GM19397 (cell line): ENCODE measurements at regions not wholly inside any gene's neighbourhood (a gene's known extent, or its start where the extent isn't known, plus 50 kb on each side); places are given as distances from the start of the nearest gene placed in this dataset.
"Not testable (repeated sequence)": the region's sequence is repeated elsewhere in the genome, so short reads cannot be mapped to it uniquely, and the experiment has no call there.

Experiments
- ATAC-seq: cut with Tn5 transposase; IDR thresholded peaks from one replicate; pipeline ENCODE4 v1.9.1; 2021; ENCODE audit warnings: mild to moderate bottlenecking, moderate library complexity; ENCODE audit not compliant: unreplicated experiment

DNA sequence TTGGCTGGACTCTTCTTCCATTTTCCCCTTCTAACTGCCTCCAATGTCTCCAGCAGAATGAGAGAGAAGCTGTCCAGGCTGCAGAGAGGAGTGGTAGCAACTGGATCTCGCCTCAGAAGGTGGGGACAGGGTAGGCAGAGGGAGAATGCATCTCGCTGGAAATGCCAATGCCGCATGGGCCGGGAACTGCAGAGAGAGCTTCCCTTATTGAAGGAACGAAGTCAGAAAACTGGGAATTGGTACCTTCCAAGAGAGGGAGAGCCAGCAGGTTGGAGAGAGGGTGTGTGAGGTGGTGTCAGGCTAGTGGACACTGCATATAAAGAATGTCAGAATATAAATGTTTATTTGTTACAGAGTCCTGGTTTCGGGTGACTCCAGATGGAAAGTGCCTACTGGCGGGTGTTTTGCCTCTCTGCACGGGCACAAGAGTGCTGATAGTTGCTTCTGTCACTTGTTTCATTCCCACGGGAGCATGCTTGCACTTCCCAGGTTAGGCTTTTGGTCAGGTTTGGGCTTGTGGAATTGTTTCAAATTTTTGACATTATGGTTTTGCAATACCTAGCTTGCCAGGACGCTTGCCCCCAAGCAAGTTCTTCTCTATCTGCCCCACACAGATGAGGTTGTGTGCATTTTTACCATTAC is 156.8 kb upstream of the STS start:
- no peak for ATAC-seq

DNA sequence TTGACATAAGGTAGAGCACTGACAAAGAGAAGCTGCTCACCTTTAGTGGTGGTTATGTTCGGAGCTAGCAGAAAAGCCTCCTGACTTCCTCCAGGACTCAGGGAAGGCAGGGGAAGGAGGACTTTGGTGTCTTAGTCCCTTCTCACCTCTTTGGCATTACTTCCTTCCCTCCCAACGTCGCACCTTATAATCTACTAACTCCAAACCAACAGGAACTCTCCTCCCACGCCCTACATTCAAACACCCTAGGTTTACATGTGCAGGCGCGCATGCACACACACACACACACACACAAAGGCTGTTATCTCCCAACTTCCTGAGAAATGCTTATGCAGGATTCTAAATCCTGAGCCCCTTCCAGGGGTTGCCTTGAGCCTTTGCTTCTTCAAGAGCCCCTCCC is 157.7 kb upstream of the STS start:
- no peak for ATAC-seq

- not testable (repeated sequence) for ATAC-seq
These were observed 158.8 kb upstream of the STS start for GRCh38 chrX:6988694-6989093.

DNA sequence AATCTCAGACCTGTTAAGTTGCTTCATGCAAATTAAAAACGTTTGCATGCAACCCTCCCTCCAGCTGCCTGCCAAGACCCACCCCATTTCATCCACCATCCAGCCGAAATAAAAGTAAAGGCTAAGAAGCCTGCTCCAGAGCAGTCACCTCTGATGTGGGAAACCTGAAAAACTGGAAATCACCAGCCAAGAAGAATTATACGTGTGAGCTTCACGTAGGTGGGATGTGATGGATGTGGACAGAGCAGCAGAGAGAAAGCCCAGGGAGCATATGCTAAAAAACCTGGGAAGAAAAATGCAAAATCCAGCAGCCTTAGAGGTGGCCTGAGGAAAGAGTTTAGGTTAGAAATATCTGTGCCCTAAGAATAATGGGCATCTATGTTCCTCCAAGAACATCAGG is 160.6 kb upstream of the STS start:
- ATAC-seq: no peak

- no peak for ATAC-seq
These were observed 162.0 kb upstream of the STS start for GRCh38 chrX:6985537-6985936.

GRCh38 chrX:6983207-6983955 is 164.1 kb upstream of the STS start:
- ATAC-seq: no peak

DNA sequence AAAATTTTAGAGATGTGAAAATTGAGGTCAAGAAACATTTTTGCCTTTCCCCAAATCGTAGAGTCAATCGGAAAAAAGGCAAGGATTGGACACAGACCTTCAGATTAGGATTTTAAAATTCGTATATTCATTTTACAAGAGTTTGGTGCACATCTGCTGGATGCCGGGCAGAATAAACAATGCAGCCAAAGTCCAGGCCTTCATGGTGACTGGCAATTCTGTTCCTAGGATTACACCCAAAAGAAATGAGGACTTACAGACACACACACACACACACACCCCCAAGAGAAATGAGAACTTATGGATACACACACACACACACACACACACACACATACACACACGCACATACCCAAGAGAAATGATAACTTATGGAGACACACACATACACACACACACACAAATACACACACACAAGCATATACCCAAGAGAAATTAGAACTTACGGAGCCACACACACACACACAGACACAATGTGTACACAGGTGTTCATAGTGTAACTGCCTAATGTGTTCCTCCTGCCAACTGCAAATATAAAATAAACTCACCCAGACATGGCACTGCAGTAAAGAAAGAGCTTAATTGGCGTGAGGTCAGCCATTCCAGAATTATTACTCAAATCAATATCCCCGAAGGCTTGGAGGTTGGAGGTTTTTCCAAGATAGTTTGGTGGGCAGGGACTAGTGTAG is 165.7 kb upstream of the STS start:
- ATAC-seq: no peak

GRCh38 chrX:6980981-6981380 is 166.5 kb upstream of the STS start:
- no peak for ATAC-seq

DNA sequence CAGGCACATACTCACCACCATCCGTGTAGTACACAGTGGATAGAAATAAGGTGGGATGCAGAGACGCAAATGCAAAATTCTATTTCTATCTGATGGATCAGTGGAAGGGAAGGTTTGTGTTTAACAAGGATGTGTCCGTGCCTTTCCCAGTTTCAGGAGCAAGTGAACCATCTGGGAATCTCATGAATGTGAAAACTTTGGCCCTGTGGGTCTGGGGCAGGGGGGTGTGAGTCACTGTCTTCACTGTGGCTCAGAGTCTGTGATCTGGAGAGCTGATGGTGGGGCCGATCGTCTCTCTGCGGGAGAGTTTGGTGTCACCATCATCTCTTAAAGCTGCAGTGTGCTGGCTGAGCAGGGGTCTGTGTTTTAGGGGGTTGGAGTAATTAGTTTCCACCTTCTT is 179.3 kb upstream of the STS start:
- ATAC-seq: no peak

DNA sequence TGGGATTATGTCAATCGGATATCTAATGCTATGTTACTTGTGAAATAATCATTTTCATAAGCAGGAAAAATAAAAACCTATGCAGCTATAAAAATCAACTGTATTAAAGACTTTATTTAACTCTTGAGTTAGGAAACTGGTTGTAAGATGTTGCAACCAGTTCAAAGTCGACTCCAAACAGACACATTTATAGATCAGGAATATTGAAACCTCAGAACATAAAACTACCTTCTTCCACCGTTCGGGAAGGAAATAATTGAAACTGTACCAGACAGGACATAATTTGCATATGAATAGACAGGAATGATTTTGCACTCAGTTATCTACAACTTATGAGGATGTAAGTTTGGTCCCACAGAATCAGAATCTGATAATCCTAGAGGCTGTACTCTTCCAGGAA is 181.8 kb upstream of the STS start:
- ATAC-seq: no peak

DNA sequence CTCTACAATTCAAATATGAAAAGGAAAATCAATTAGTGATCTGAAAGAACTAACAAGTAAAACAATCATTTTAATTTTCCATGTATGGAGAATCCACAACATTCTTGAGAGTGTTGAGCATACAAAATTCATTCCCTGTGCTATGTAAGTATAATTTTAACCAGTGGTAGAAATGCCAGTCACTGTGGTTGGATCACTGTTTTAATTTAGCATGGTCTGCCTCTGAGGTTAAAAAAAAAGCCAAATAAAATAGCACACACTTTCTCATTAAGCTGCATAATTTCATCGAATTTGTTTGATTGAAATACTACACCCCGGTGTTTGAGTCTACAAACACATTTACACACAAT is 185.5 kb upstream of the STS start:
- ATAC-seq: no peak

- no peak for ATAC-seq
These were observed 186.1 kb upstream of the STS start for GRCh38 chrX:6961286-6962005.

- no peak for ATAC-seq
These were observed 188.5 kb upstream of the STS start for GRCh38 chrX:6959006-6959405.

DNA sequence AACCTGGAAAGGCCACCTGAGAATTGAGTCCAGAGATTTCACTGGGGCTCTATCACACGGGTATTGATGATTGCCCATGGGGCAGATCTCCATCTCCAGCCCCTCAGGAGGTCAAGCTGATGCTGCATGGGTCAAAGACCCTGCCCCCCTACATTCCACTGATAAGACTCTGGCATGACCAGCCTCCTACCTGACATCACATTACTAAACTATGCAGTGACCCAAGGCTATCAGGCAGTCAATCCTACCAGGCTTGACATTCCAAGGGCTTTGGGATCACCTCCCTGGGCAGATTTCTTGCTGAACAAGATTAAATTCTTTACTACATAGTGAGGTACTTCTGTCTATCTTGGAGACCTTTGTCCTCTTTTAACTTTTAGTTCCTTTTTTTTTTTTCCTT is 192.7 kb upstream of the STS start:
- ATAC-seq: no peak

GRCh38 chrX:6946168-6946567 is 201.3 kb upstream of the STS start:
- ATAC-seq: no peak

DNA sequence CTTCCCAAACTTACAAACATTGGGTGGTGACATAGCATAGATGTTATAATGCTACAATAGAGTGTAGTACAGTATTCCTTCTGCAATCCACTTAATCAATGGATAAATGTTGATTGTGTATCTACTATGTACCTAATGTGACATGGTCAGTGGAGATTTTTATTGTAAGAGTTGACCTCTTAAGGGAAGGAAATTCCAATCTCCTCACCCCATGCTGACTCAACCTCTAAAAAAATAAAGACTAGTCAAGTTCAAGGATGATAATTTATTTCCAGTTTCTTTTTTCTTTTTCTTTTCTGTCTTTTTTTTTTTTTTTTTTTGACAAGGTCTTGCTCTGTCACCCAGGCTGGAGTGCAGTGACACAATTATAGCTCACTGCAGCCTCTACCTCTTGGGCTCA is 206.5 kb upstream of the STS start:
- no peak for ATAC-seq

DNA sequence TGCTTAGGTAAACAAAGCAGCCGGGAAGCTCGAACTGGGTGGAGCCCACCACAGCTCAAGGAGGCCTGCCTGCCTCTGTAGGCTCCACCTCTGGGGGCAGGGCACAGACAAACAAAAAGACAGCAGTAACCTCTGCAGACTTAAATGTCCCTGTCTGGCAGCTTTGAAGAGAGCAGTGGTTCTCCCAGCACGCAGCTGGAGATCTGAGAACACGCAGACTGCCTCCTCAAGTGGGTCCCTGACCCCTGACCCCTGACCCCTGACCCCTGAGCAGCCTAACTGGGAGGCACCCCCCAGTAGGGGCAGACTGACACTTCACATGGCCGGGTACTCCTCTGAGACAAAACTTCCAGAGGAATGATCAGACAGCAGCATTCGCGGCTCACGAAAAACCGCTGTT is 214.6 kb upstream of the STS start:
- not testable (repeated sequence) for ATAC-seq

DNA sequence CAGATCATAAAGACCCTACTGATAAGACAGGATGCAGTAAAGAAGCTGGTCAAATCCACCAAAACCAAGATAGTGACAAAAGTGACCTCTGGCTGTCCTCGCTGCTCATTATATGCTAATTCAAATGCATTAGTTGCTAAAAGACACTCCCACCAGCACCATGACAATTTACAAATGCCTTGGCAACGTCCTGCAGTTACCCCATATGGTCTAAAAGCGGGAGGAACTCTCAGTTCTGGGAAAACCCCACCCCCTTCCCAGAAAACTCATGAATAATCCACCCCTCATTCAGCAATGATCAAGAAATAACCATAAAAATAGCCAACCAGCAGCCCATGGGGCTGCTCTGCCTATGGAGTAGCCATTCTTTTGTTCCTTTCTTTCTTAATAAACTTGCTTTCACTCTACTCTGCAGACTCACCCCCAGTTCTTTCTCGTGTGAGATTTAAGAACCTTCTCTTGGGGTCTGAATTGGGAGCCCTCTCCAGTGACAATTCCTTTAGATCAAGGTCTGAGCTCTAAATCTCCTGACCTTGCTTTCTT is 217.1 kb upstream of the STS start:
- ATAC-seq: no peak

GRCh38 chrX:6924443-6925077 is 223.0 kb upstream of the STS start:
- ATAC-seq: no peak

DNA sequence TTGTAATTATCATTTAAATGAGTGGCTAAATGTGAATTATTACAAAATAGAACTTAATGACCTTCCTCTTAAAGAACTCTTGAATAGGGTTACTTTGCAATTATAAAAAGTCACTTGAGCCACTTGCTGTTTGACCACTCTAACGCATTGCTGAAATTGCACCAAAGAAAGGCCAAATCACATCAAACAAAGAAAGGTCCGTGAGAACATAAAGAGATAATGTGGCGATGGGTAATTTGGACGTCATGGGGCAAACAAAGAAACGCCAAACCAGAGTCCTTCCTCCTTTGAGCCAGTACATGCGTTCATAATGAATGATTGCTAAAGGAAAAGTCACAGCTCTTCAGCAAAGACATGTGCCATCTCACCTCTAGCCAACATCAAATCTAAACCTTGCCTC is 229.8 kb upstream of the STS start:
- no peak for ATAC-seq

DNA sequence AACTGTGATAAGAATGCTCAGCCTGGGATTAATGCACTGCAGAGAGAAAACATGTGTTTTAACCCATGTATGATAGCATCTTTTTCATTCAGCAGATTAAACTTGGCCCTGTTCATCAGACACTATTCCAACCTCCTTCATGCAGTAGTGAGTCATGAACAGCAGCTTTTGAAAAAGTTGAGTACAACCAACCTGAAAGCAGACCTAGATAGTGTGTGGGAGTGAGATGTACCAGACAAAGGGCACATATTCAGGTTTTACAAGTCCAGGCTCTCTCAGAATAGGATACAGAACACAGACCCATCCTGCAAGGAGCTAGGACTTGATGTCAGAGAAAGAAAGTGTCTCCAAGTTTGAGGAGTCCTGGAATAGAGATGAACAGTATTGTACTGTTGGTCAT is 237.3 kb upstream of the STS start:
- ATAC-seq: no peak
